GM12891 (cell line): ENCODE measurements at regions not wholly inside any gene's neighbourhood (a gene's known extent, or its start where the extent isn't known, plus 50 kb on each side); places are given as distances from the start of the nearest gene placed in this dataset.
"Not testable (repeated sequence)": the region's sequence is repeated elsewhere in the genome, so short reads cannot be mapped to it uniquely, and the experiment has no call there.

Experiments
- DNase-seq: peaks from one replicate; pipeline ENCODE4 v3.0.0; 2011; ENCODE audit warnings: low spot score; ENCODE audit not compliant: insufficient read length
- FAIRE-seq: peaks from 2 replicates; lab custom pipeline; 2011; peaks lifted over from hg19 to GRCh38; lab: Jason Lieb, UNC
- PAX5 ChIP-seq: IDR thresholded peaks from 2 replicates; pipeline ENCODE4 v1.6.1; 2011; ENCODE audit warnings: low read length, moderate library complexity, mild to moderate bottlenecking; ENCODE audit not compliant: insufficient read depth, severe bottlenecking
- POLR2A ChIP-seq: IDR thresholded peaks from 2 replicates; pipeline ENCODE4 v1.6.1; 2011; ENCODE audit warnings: low read depth, low read length, control low read depth
- POLR2AphosphoS5 ChIP-seq: IDR thresholded peaks from 2 replicates; pipeline ENCODE4 v1.6.1; 2011; ENCODE audit warnings: low read depth, low read length, control low read depth
- POU2F2 ChIP-seq: IDR thresholded peaks from 2 replicates; pipeline ENCODE4 v1.6.1; 2011; ENCODE audit warnings: low read depth, mild to moderate bottlenecking, control low read depth, low read length, moderate library complexity
- SPI1 ChIP-seq: IDR thresholded peaks from 2 replicates; pipeline ENCODE4 v1.6.1; 2011; ENCODE audit warnings: low read depth, low read length, control low read depth
- TAF1 ChIP-seq: IDR thresholded peaks from 2 replicates; pipeline ENCODE4 v1.6.1; 2011; ENCODE audit warnings: low read depth, low read length, control low read depth

GRCh38 chrX:134045372-134045771, 60.0 kb upstream of the GPC3 start:
- not testable (repeated sequence) for DNase-seq, FAIRE-seq

DNA sequence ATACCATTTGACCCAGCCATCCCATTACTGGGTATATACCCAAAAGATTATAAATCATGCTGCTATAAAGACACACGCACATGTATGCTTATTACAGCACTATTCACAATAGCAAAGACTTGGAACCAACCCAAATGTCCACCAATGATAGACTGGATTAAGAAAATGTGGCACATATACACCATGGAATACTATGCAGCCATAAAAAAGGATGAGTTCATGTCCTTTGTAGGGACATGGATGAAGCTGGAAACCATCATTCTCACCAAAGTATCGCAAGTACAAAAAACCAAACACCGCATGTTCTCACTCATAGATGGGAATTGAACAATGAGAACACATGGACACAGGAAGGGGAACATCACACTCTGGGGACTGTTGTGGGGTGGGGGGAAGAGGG, 81.7 kb upstream of the GPC3 start:
- DNase-seq, FAIRE-seq: not testable (repeated sequence)

DNA sequence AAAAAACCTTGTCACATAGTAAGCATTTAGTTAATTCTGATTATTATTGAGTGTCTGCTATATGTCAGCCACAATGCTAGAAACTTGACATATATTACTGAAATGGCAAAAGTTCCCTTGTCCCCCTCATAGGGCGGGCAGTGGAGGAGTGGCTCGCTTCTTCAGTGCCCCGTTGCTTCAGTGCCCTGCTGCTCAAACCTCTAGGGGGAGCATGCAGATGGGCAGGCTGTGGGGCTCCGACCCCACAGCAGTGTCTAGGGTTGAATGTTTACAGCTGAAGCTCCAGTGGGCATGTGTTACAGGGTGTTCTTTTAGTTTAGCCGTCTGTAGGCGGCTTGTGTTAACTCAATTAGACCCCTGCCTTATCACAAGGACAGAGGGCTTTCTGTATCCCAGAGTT, 86.5 kb upstream of the GPC3 start:
- FAIRE-seq, DNase-seq: not testable (repeated sequence)

DNA sequence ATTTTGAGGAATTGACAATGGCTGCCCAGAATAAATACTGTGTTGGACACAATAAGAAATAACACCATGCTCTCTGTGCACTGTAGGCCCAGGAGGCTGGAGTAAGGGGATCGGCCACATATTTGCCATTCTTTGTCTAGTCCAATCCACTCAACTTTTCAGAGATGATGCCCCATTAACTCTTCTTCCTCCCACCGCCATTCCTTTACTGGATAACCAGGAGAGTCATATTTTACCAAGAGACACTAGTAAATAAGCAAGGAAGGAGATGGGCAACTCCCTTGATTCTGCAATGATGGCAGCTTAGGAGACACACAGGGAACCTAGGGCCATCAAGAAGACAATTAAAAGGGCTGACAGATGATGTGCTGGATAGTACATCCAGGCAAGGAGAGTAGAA, 87.9 kb upstream of the GPC3 start:
- no peak for TF ChIP-seq PAX5
- no peak for TF ChIP-seq POU2F2
- TF ChIP-seq POLR2AphosphoS5 = no peak
- TF ChIP-seq POLR2A = no peak
- no peak for TF ChIP-seq SPI1
- TF ChIP-seq TAF1 = no peak
- DNase-seq = no peak
- no peak for FAIRE-seq

- no peak for FAIRE-seq
- no peak for DNase-seq
- TF ChIP-seq PAX5 (no peak), SPI1 (no peak), POU2F2 (no peak), TAF1 (no peak), POLR2AphosphoS5 (no peak), POLR2A (no peak)
Measured at GRCh38 chrX:134074151-134074550, 88.8 kb upstream of the GPC3 start.

- FAIRE-seq (peak; percentile 92), DNase-seq (no peak)
- TF ChIP-seq TAF1 = no peak
- TF ChIP-seq POLR2A = no peak
- no peak for TF ChIP-seq POU2F2
- no peak for TF ChIP-seq SPI1
- TF ChIP-seq POLR2AphosphoS5 = no peak
- no peak for TF ChIP-seq PAX5
Measured at GRCh38 chrX:134075894-134076718, 90.7 kb upstream of the GPC3 start.

GRCh38 chrX:134095366-134095765, 110.0 kb upstream of the GPC3 start:
- DNase-seq (no peak), FAIRE-seq (no peak)
- TF ChIP-seq TAF1 (no peak), POU2F2 (no peak), POLR2A (no peak), SPI1 (no peak), PAX5 (no peak), POLR2AphosphoS5 (no peak)

DNA sequence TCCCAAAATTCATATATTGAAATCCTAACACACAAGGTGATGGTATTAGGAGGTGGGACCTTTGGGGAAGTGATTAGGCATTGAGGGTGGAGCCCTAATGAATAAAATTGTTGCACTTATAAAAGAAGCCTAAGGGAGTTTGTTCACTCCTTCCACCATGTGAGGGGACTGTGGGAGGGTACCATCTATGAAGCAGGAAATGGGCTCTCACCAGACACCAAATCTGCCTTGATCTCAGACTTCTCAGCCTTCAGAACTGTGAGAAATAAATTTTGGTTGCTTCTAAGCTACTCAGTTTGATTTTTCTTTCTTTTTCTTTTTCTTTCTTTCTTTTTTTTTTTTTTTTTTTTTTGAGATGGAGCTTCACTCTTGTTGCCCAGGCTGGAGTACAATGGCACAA, 116.2 kb upstream of the GPC3 start:
- DNase-seq (no peak), FAIRE-seq (no peak)
- no peak for TF ChIP-seq SPI1
- TF ChIP-seq PAX5 = no peak
- no peak for TF ChIP-seq POLR2A
- no peak for TF ChIP-seq TAF1
- TF ChIP-seq POLR2AphosphoS5 = no peak

GRCh38 chrX:134115270-134115669, 121.7 kb upstream of the CCDC160 start:
- DNase-seq (no peak), FAIRE-seq (no peak)
- TF ChIP-seq TAF1 = no peak
- no peak for TF ChIP-seq POLR2AphosphoS5
- TF ChIP-seq POLR2A = no peak
- no peak for TF ChIP-seq POU2F2
- no peak for TF ChIP-seq PAX5
- no peak for TF ChIP-seq SPI1

DNA sequence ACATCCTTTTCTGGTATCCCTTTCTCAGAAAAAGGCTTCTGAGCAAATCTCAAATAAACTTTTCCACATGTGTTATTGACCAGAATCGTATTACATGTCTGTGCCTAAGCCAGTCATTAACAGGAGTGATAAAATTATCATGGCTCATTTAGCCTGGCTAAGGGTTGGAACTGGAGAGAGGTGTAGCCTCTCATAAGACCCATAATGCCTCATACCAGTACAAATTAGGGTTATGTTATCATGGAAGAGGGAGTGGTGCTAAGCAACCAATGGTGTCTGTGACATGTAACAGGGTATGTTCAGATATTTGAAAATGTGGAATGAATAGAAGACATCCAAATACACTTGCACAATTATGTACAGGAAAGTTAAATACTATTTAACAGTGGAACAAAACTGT, 99.6 kb upstream of the CCDC160 start:
- DNase-seq = no peak
- no peak for FAIRE-seq

DNA sequence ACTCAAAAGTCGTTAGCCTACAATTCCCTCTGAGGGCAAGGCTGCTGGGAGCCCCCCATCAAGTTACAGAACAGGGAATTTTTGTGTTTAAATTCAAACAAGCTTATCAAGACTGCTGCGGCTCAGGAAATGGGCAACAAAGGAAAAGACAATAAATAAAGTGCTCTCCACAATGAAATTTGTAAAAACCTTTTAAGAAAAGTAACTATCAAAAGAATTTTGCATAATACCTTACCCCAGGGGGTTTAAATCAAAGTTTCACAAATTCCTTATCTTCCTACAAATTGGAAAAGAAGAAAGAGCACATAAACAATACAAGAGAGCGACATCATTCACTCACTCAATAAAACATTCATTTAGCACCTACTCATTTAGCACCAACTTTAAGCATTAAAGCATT, 97.9 kb upstream of the CCDC160 start:
- TF ChIP-seq POLR2AphosphoS5 (no peak), SPI1 (no peak), TAF1 (no peak), PAX5 (no peak), POLR2A (no peak), POU2F2 (no peak)
- no peak for DNase-seq
- no peak for FAIRE-seq

More for the DNA sequence above, 99.6 kb upstream of the CCDC160 start:
- TF ChIP-seq POU2F2 (no peak), PAX5 (no peak), TAF1 (no peak), SPI1 (no peak), POLR2AphosphoS5 (no peak), POLR2A (no peak)
